IMR-90 (cell line): ENCODE measurements at regions not wholly inside any gene's neighbourhood (a gene's known extent, or its start where the extent isn't known, plus 50 kb on each side); places are given as distances from the start of the nearest gene placed in this dataset.

ENCODE experiments used
- ATAC-seq: fragments of 200-7000 bp; cut with Tn5 transposase; 2 replicates; pipeline ENCODE4 v1.9.1; 2020; ENCODE audit warnings: low read depth, mild to moderate bottlenecking, moderate library complexity
- BruUV-seq: library from RNA; stranded (reverse); fragments of 400-500 nt; replicated peaks from 2 replicates; lab custom pipeline; 2021; lab: Mats Ljungman, UMichigan
- CTCF ChIA-PET: fragments of 300-600 bp; formaldehyde crosslinking; extraction: SDS; loops from one replicate; lab custom pipeline; 2021; ENCODE audit warnings: antibody characterized with exemption; lab: Yijun Ruan, JAX
- POLR2A ChIA-PET: fragments of 300-600 bp; sonication (Branson Sonifier 250); formaldehyde crosslinking; loops from one replicate; lab custom pipeline; 2022; ENCODE audit warnings: antibody characterized with exemption; ENCODE audit not compliant: unreplicated experiment; lab: Charles Lee
- DNase-seq: peaks from one replicate; pipeline ENCODE4 v3.0.0; 2013
- H2AFZ ChIP-seq: replicated peaks from 2 replicates; pipeline ENCODE3; 2013; ENCODE audit warnings: low read length, mild to moderate bottlenecking; ENCODE audit not compliant: poor library complexity
- H2AK5ac ChIP-seq: 2 replicates; pipeline ENCODE4 v1.6.1; 2013; ENCODE audit warnings: low read depth, low read length, inconsistent platforms
- H2AK9ac ChIP-seq: replicated peaks from 2 replicates; pipeline ENCODE3; 2013; ENCODE audit warnings: mild to moderate bottlenecking, low read depth, low read length, moderate library complexity; ENCODE audit not compliant: poor library complexity
- H2BK120ac ChIP-seq: 2 replicates; pipeline ENCODE4 v1.6.1; 2013; ENCODE audit warnings: low read depth, low read length, inconsistent platforms
- H2BK15ac ChIP-seq: 3 replicates; pipeline ENCODE4 v1.6.1; 2013; ENCODE audit warnings: low read depth, low read length, inconsistent platforms
- H2BK20ac ChIP-seq: 2 replicates; pipeline ENCODE4 v1.6.1; 2013; ENCODE audit warnings: low read depth, mild to moderate bottlenecking, inconsistent platforms, low read length, moderate library complexity
- H2BK5ac ChIP-seq: 2 replicates; pipeline ENCODE4 v1.6.1; 2013; ENCODE audit warnings: mild to moderate bottlenecking, low read depth, low read length, inconsistent platforms; ENCODE audit not compliant: poor library complexity, severe bottlenecking
- H3K14ac ChIP-seq: replicated peaks from 2 replicates; pipeline ENCODE4 v1.6.1; 2013; ENCODE audit warnings: low read depth, low read length, inconsistent platforms
- H3K18ac ChIP-seq: 2 replicates; pipeline ENCODE4 v1.6.1; 2013; ENCODE audit warnings: low read depth, low read length, control low read depth
- H3K23ac ChIP-seq: 2 replicates; pipeline ENCODE4 v1.6.1; 2013; ENCODE audit warnings: low read depth, low read length, inconsistent platforms
- H3K27ac ChIP-seq: 2 replicates; pipeline ENCODE4 v1.5.1; 2013; ENCODE audit warnings: mild to moderate bottlenecking, control low read depth, low read length; ENCODE audit not compliant: insufficient read depth
- H3K27me3 ChIP-seq: 2 replicates; pipeline ENCODE4 v1.6.1; 2013; ENCODE audit warnings: low read length; ENCODE audit not compliant: control insufficient read depth, insufficient read depth
- H3K36me3 ChIP-seq: 2 replicates; pipeline ENCODE4 v1.6.1; 2013; ENCODE audit warnings: low read length, mixed read lengths; ENCODE audit not compliant: control insufficient read depth, insufficient read depth
- H3K4ac ChIP-seq: 2 replicates; pipeline ENCODE4 v1.6.1; 2013; ENCODE audit warnings: low read depth, low read length, inconsistent platforms
- H3K4me1 ChIP-seq: 2 replicates; pipeline ENCODE4 v1.6.1; 2013; ENCODE audit warnings: low read length, mixed read lengths; ENCODE audit not compliant: control insufficient read depth, insufficient read depth
- H3K4me2 ChIP-seq: 2 replicates; pipeline ENCODE4 v1.6.1; 2013; ENCODE audit warnings: low read depth, mild to moderate bottlenecking, control low read depth, low read length, moderate library complexity
- H3K4me3 ChIP-seq: 2 replicates; pipeline ENCODE4 v1.5.1; 2013; ENCODE audit warnings: low read depth, mild to moderate bottlenecking, control low read depth, low read length, moderate library complexity; ENCODE audit not compliant: insufficient read depth
- H3K56ac ChIP-seq: 2 replicates; pipeline ENCODE4 v1.6.1; 2013; ENCODE audit warnings: low read length, inconsistent platforms; ENCODE audit not compliant: insufficient read depth; ENCODE audit errors: extremely low read depth
- H3K79me1 ChIP-seq, 2 experiments: 2 replicates each; pipeline ENCODE4 v1.6.1; 2013; ENCODE audit warnings: low read length in 2 of 2, inconsistent platforms in 1 of 2, low read depth in 1 of 2
- H3K9ac ChIP-seq: 2 replicates; pipeline ENCODE4 v1.6.1; 2013; ENCODE audit warnings: low read depth, low read length, control low read depth
- H3K9me1 ChIP-seq: 2 replicates; pipeline ENCODE4 v1.6.1; 2013; ENCODE audit warnings: low read length, inconsistent platforms; ENCODE audit not compliant: insufficient read depth
- H3K9me3 ChIP-seq: 2 replicates; pipeline ENCODE4 v1.6.1; 2013; ENCODE audit warnings: low read length; ENCODE audit not compliant: control insufficient read depth, insufficient read depth
- H4K20me1 ChIP-seq: 2 replicates; pipeline ENCODE4 v1.6.1; 2013; ENCODE audit warnings: low read length, inconsistent platforms; ENCODE audit not compliant: insufficient read depth
- H4K5ac ChIP-seq: 2 replicates; pipeline ENCODE4 v1.6.1; 2013; ENCODE audit warnings: mild to moderate bottlenecking, low read depth, low read length, control low read depth
- H4K8ac ChIP-seq, 2 experiments: 2 replicates each; pipeline ENCODE4 v1.6.1; 2013; ENCODE audit warnings: low read depth in 2 of 2, low read length in 2 of 2, control low read depth in 1 of 2, inconsistent platforms in 1 of 2
- H4K91ac ChIP-seq: 2 replicates; pipeline ENCODE4 v1.6.1; 2013; ENCODE audit warnings: low read depth, low read length, inconsistent platforms; ENCODE audit not compliant: insufficient read depth
- CHD1 ChIP-seq: IDR thresholded peaks from 2 replicates; pipeline ENCODE4 v1.6.1; 2012; ENCODE audit warnings: low read depth, low read length, improper control_type of control experiment
- FOS ChIP-seq: fragments of 150-350 bp; IDR thresholded peaks from 2 replicates; pipeline ENCODE4 v1.6.1; 2016; ENCODE audit warnings: low read depth, low read length
- POLR2A ChIP-seq: IDR thresholded peaks from 2 replicates; pipeline ENCODE4 v1.6.1; 2012; ENCODE audit warnings: mild to moderate bottlenecking, low read depth, low read length
- WGBS, 2 experiments: methylation state at CpG; one replicate each; pipeline versions ENCODE4 v1.1.5 to v1.1.7; 2013; ENCODE audit warnings: missing lambda C conversion rate in 2 of 2; ENCODE audit not compliant: insufficient read length in 1 of 2; ENCODE audit errors: extremely low coverage in 2 of 2; 5-methylcytosine and 5-hydroxymethylcytosine counted together
- dilution Hi-C: fragments of 300-500 bp; cut with HindIII; formaldehyde crosslinking; loops from one replicate; pipeline ENCODE4 v1.14.3; 2018; ENCODE audit warnings: low sequenced_read_pairs; ENCODE audit not compliant: unreplicated experiment
- in situ Hi-C: fragments of 300-500 bp; cut with MboI; formaldehyde crosslinking; loops from 3 replicates; pipeline ENCODE4 v1.14.3; 2019; ENCODE audit warnings: low sequenced_read_pairs, inconsistent platforms, mixed read lengths
- intact Hi-C: fragments of 100-400 bp; cut with micrococcal nuclease; formaldehyde crosslinking; loops from 2 replicates; pipeline ENCODE4 v1.10.0; 2022

DNA sequence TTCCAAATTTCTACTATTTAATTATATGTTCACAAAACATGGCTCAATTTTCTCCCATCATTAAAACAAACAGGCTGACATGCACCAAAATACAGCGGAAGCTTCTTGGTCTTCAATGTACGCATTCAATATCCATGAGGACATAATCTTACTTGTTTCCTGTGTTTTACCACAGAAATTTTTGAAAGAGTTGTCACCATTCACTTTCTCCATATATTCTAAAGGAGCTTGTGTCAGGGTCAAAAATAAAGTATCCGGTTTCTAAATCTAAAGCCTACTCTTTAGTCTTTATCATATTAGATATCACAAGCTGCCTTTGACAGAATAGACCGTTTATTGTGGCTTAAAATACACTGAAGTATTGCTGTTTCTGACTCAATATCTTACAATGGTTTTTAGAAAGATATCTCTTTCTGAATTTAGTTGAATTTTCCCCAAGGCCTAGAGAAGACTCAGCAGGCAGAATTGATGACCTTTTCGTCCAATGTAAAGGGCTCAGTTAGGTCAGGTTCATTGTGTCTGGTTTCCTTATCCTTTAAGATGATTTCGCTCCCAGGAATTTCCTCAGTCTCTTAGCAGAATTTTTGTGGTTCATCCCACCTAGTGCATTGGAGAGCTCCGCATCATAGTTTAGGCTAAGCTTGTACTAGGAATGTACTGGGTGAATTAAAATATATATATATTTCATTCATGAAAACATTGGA, 717.2 kb downstream of the NCAM2 start:
- Histone ChIP-seq H2AFZ (no peak overlapping the region), H3K4me3 (no peak overlapping the region), H3K9me1 (no peaks in the 10 kb centered on the region), H3K18ac (peak overlapping the region; percentile 99; the same call in 1 of the 2 replicates), H4K8ac (peak overlapping the region; percentile 65 to 67; a peak in 2 of 4 replicates), H3K4me1 (no peaks in the 10 kb centered on the region; the same call in 1 of the 2 replicates), H4K5ac (no peak overlapping the region; the same call in 1 of the 2 replicates), H2BK5ac (peak overlapping the region; percentile 88), H3K27me3 (no peaks in the 10 kb centered on the region), H3K9me3 (no peaks in the 10 kb centered on the region), H3K36me3 (no peaks in the 10 kb centered on the region), H2AK9ac (no peak overlapping the region), H3K23ac (peak overlapping the region; percentile 55; the same call in 1 of the 2 replicates), H2AK5ac (no peak overlapping the region), H2BK15ac (no peak overlapping the region), H3K56ac (peak overlapping the region; percentile 82), H2BK20ac (peak overlapping the region; percentile 87; the same call in 1 of the 2 replicates), H4K20me1 (no peaks in the 10 kb centered on the region), H3K79me1 (no peaks in the 10 kb centered on the region), H3K9ac (no peak overlapping the region), H3K14ac (no peak overlapping the region), H3K4me2 (no peak overlapping the region; the same call in 1 of the 2 replicates), H4K91ac (peak overlapping the region; percentile 92; the same call in 1 of the 2 replicates), H3K27ac (no peak overlapping the region; the same call in 1 of the 2 replicates), H3K4ac (no peak overlapping the region; the same call in 1 of the 2 replicates), H2BK120ac (peak overlapping the region; percentile 88)
- dilution Hi-C loops (no loop called here), in situ Hi-C loops (no loop called here), intact Hi-C loops (no loop called here)
- no TSS peak for BruUV-seq
- CTCF ChIA-PET: interaction anchor here (1.0 to 1.2 kb wide), 2 partner anchors 206 kb away, joined by 3 to 4 read pairs; no protein-coding TSS in a partner anchor
- WGBS, 2 experiments: no CpG with 5 or more reads among the region's 7 CpGs
- POLR2A ChIA-PET: no interaction called here
- ATAC-seq: peak; percentile 89
- peak; percentile 49 for TF ChIP-seq FOS
- TF ChIP-seq POLR2A: no peak
- TF ChIP-seq CHD1: no peak
- DNase-seq: peak; percentile 93
